WTC11 (cell line): ENCODE measurements at regions not wholly inside any gene's neighbourhood (a gene's known extent, or its start where the extent isn't known, plus 50 kb on each side); places are given as distances from the start of the nearest gene placed in this dataset.

Source experiments
- ATAC-seq: fragments of 200-7000 bp; cut with Tn5 transposase; 2 replicates; pipeline ENCODE4 v1.10.0; 2021; ENCODE audit warnings: mild to moderate bottlenecking, moderate library complexity
- CTCF ChIA-PET: fragments of 300-600 bp; sonication (Branson Sonifier 250); formaldehyde crosslinking; loops from one replicate; lab custom pipeline; 2021; ENCODE audit warnings: antibody characterized with exemption; lab: Charles Lee
- POLR2A ChIA-PET: fragments of 350-600 bp; sonication (Branson Sonifier 250); formaldehyde crosslinking; loops from one replicate; lab custom pipeline; 2021; ENCODE audit warnings: antibody characterized with exemption; lab: Charles Lee
- DNase-seq: peaks from one replicate; pipeline ENCODE4 v3.0.0; 2021; ENCODE audit warnings: low spot score
- H3K27ac Mint-ChIP-seq: 2 replicates; pipeline ENCODE4 v1.8.0; 2021; ENCODE audit warnings: mixed read lengths
- H3K27me3 Mint-ChIP-seq: 2 replicates; pipeline ENCODE4 v1.8.0; 2021; ENCODE audit warnings: low read depth, mild to moderate bottlenecking, moderate library complexity, mixed read lengths
- H3K36me3 Mint-ChIP-seq: 2 replicates; pipeline ENCODE4 v1.8.0; 2021; ENCODE audit warnings: mixed read lengths
- H3K4me1 Mint-ChIP-seq: 2 replicates; pipeline ENCODE4 v1.8.0; 2022; ENCODE audit warnings: mixed read lengths
- H3K4me3 Mint-ChIP-seq: 2 replicates; pipeline ENCODE4 v1.8.0; 2021; ENCODE audit warnings: mild to moderate bottlenecking, moderate library complexity, mixed read lengths
- H3K9me3 Mint-ChIP-seq: 2 replicates; pipeline ENCODE4 v1.8.0; 2021; ENCODE audit warnings: mixed read lengths
- ETV6 ChIP-seq: sonication (generic); formaldehyde crosslinking; IDR thresholded peaks from 2 replicates; pipeline ENCODE4 v1.8.1; 2022; ENCODE audit warnings: mild to moderate bottlenecking, missing genetic modification reagents
- FOXP1 ChIP-seq: sonication (generic); formaldehyde crosslinking; IDR thresholded peaks from 2 replicates; pipeline ENCODE4 v1.8.0; 2022; ENCODE audit warnings: missing genetic modification reagents, mild to moderate bottlenecking, moderate library complexity, borderline replicate concordance
- JUN ChIP-seq: sonication (generic); formaldehyde crosslinking; IDR thresholded peaks from 2 replicates; pipeline ENCODE4 v1.8.0; 2023; ENCODE audit warnings: mild to moderate bottlenecking, missing genetic modification reagents
- KAT7 ChIP-seq: sonication (generic); formaldehyde crosslinking; IDR thresholded peaks from 2 replicates; pipeline ENCODE4 v1.8.1; 2023; ENCODE audit warnings: missing genetic modification reagents, mild to moderate bottlenecking, borderline replicate concordance
- MXD4 ChIP-seq: fragments of 250-450 bp; sonication (Bioruptor Pico); IDR thresholded peaks from 2 replicates; pipeline ENCODE4 v1.8.0; 2021; ENCODE audit warnings: mild to moderate bottlenecking, moderate library complexity, borderline replicate concordance
- NFATC4 ChIP-seq: fragments of 250-450 bp; sonication (Bioruptor Pico); IDR thresholded peaks from 2 replicates; pipeline ENCODE4 v1.9.0; 2021; ENCODE audit warnings: mild to moderate bottlenecking
- NFYB ChIP-seq: sonication (generic); formaldehyde crosslinking; conservative IDR thresholded peaks from 2 replicates; pipeline ENCODE4 v1.8.0; 2022; ENCODE audit warnings: low read depth, missing genetic modification reagents
- NR2C2 ChIP-seq: sonication (generic); formaldehyde crosslinking; IDR thresholded peaks from 2 replicates; pipeline ENCODE4 v1.8.0; 2022; ENCODE audit warnings: mild to moderate bottlenecking, missing genetic modification reagents
- OVOL2 ChIP-seq: fragments of 250-450 bp; sonication (Bioruptor Pico); IDR thresholded peaks from 2 replicates; pipeline ENCODE4 v1.9.0; 2021; ENCODE audit warnings: mild to moderate bottlenecking, borderline replicate concordance
- RORB ChIP-seq: fragments of 250-450 bp; sonication (Bioruptor Pico); IDR thresholded peaks from 2 replicates; pipeline ENCODE4 v1.9.0; 2021; ENCODE audit warnings: mild to moderate bottlenecking
- ZBTB21 ChIP-seq: sonication (generic); formaldehyde crosslinking; IDR thresholded peaks from 2 replicates; pipeline ENCODE4 v1.8.1; 2023; ENCODE audit warnings: mild to moderate bottlenecking, missing genetic modification reagents, borderline replicate concordance
- ZNF317 ChIP-seq: sonication (generic); formaldehyde crosslinking; IDR thresholded peaks from 2 replicates; pipeline ENCODE4 v1.8.1; 2023; ENCODE audit warnings: low read depth, mild to moderate bottlenecking, moderate library complexity, missing genetic modification reagents, borderline replicate concordance
- ZNF396 ChIP-seq: fragments of 250-450 bp; sonication (Bioruptor Pico); IDR thresholded peaks from 2 replicates; pipeline ENCODE4 v1.8.0; 2021; ENCODE audit warnings: mild to moderate bottlenecking, moderate library complexity, borderline replicate concordance
- ZNF416 ChIP-seq: fragments of 250-450 bp; sonication (Bioruptor Pico); IDR thresholded peaks from 2 replicates; pipeline ENCODE4 v1.9.0; 2021; ENCODE audit warnings: mild to moderate bottlenecking, inconsistent platforms
- ZNF423 ChIP-seq: fragments of 250-450 bp; sonication (Bioruptor Pico); IDR thresholded peaks from 2 replicates; pipeline ENCODE4 v2.1.2; 2022; ENCODE audit warnings: mild to moderate bottlenecking, moderate library complexity
- ZNF671 ChIP-seq: fragments of 250-450 bp; sonication (Bioruptor Pico); IDR thresholded peaks from 2 replicates; pipeline ENCODE4 v1.8.0; 2021; ENCODE audit warnings: mild to moderate bottlenecking
- TF ChIP-seq, protein P1 (sequence below): sonication (generic); formaldehyde crosslinking; IDR thresholded peaks from 2 replicates; pipeline ENCODE4 v1.8.1; 2022; ENCODE audit warnings: low read depth, mild to moderate bottlenecking, moderate library complexity, missing genetic modification reagents, borderline replicate concordance
- TF ChIP-seq, protein P2 (sequence below): sonication (generic); formaldehyde crosslinking; IDR thresholded peaks from 2 replicates; pipeline ENCODE4 v1.8.1; 2023; ENCODE audit warnings: mild to moderate bottlenecking, moderate library complexity, missing genetic modification reagents
- TF ChIP-seq, protein P3 (sequence below): sonication (generic); formaldehyde crosslinking; conservative IDR thresholded peaks from 2 replicates; pipeline ENCODE4 v1.8.1; 2022; ENCODE audit warnings: mild to moderate bottlenecking, missing genetic modification reagents
- TF ChIP-seq, protein P4 (sequence below): sonication (generic); formaldehyde crosslinking; IDR thresholded peaks from 2 replicates; pipeline ENCODE4 v1.8.0; 2023; ENCODE audit warnings: mild to moderate bottlenecking, missing genetic modification reagents
- TF ChIP-seq, protein P5 (sequence below): sonication (generic); formaldehyde crosslinking; IDR thresholded peaks from 2 replicates; pipeline ENCODE4 v1.8.0; 2022; ENCODE audit warnings: missing genetic modification reagents
- TF ChIP-seq, protein P6 (sequence below): sonication (generic); formaldehyde crosslinking; IDR thresholded peaks from 2 replicates; pipeline ENCODE4 v1.8.0; 2022; ENCODE audit warnings: mild to moderate bottlenecking, missing genetic modification reagents

DNA sequence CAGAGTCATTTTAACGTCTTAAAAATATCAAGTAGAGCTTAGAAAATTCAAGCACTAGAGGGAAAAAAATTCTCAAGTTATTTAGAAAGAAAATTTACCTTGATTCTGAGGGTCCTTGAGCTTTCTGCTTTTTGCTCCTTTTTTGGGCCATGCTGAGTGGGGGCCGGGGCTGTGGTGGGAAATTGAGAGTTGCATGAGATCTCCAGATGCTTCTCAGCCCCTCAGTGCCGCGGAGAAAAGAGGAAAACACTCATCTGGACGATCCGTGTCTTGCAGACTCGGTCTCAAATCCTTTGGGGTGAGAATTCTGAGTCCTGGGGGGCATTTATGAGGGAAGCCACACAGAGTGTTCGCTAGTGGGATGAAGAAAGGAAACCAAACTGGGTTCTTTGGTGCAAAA is 700.8 kb downstream of the TBC1D22A start (continued):
- TF ChIP-seq FOXP1 (CRISPR knock-in tag): no peak
- TF ChIP-seq ZNF317 (CRISPR knock-in tag): no peak
- no peak for TF ChIP-seq ZNF423
- TF ChIP-seq, protein P1, sequence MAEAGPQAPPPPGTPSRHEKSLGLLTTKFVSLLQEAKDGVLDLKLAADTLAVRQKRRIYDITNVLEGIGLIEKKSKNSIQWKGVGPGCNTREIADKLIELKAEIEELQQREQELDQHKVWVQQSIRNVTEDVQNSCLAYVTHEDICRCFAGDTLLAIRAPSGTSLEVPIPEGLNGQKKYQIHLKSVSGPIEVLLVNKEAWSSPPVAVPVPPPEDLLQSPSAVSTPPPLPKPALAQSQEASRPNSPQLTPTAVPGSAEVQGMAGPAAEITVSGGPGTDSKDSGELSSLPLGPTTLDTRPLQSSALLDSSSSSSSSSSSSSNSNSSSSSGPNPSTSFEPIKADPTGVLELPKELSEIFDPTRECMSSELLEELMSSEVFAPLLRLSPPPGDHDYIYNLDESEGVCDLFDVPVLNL: no peak
- TF ChIP-seq NFATC4 (CRISPR knock-in tag): no peak
- TF ChIP-seq, protein P2, sequence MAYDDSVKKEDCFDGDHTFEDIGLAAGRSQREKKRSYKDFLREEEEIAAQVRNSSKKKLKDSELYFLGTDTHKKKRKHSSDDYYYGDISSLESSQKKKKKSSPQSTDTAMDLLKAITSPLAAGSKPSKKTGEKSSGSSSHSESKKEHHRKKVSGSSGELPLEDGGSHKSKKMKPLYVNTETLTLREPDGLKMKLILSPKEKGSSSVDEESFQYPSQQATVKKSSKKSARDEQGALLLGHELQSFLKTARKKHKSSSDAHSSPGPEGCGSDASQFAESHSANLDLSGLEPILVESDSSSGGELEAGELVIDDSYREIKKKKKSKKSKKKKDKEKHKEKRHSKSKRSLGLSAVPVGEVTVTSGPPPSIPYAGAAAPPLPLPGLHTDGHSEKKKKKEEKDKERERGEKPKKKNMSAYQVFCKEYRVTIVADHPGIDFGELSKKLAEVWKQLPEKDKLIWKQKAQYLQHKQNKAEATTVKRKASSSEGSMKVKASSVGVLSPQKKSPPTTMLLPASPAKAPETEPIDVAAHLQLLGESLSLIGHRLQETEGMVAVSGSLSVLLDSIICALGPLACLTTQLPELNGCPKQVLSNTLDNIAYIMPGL (CRISPR knock-in tag): no peak
- TF ChIP-seq, protein P3, sequence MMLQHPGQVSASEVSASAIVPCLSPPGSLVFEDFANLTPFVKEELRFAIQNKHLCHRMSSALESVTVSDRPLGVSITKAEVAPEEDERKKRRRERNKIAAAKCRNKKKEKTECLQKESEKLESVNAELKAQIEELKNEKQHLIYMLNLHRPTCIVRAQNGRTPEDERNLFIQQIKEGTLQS: no peak
- TF ChIP-seq RORB: no peak
- no peak for TF ChIP-seq ZBTB21 (CRISPR knock-in tag)
- no peak for TF ChIP-seq ETV6 (CRISPR knock-in tag)
- TF ChIP-seq, protein P4, sequence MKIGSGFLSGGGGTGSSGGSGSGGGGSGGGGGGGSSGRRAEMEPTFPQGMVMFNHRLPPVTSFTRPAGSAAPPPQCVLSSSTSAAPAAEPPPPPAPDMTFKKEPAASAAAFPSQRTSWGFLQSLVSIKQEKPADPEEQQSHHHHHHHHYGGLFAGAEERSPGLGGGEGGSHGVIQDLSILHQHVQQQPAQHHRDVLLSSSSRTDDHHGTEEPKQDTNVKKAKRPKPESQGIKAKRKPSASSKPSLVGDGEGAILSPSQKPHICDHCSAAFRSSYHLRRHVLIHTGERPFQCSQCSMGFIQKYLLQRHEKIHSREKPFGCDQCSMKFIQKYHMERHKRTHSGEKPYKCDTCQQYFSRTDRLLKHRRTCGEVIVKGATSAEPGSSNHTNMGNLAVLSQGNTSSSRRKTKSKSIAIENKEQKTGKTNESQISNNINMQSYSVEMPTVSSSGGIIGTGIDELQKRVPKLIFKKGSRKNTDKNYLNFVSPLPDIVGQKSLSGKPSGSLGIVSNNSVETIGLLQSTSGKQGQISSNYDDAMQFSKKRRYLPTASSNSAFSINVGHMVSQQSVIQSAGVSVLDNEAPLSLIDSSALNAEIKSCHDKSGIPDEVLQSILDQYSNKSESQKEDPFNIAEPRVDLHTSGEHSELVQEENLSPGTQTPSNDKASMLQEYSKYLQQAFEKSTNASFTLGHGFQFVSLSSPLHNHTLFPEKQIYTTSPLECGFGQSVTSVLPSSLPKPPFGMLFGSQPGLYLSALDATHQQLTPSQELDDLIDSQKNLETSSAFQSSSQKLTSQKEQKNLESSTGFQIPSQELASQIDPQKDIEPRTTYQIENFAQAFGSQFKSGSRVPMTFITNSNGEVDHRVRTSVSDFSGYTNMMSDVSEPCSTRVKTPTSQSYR (CRISPR knock-in tag): no peak
- TF ChIP-seq NR2C2 (CRISPR knock-in tag): no peak

DNA sequence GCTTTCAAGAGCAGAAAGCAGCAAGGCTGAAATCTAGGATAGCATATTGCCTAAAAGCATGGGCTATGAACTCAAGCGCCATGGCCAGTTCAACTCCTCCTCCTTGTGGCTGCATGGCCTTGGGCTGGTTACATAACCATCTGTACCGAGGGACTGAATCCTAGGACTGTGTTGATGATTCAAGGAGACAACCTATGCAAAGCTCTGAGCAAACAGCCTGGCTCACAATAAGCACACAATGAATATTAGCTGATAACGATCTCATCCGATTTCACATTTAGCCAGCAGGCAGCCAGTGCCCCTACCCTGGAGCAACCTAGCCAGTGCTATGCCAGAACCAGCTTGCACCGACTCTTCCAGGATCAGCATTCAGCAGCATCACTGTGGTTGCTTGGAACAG is 698.4 kb downstream of the TBC1D22A start:
- H3K36me3 Mint-ChIP-seq: peaks cover 9% of the 10 kb centered on the region

DNA sequence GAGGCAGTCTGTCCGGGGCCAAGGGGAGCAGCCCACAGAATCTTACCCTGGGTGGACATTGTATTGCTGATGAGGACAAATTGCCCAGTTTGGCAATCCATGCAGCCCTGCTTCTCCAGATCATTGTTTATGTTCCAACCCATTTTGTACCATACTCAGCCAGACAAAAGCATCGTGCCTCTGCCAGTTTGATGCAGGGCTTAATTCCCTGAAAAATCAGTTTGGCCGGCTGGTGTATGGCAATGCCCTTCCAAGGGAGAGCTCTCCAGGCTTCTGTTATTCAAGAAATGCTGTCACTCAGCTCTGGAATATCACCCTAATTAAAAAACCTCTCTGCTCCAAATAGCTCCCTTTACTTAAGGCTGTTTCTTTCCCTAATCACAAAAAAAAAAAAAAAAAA is 697.7 kb downstream of the TBC1D22A start:
- Mint-ChIP-seq H3K9me3 (peaks cover 44% of the 10 kb centered on the region), H3K4me1 (no peaks in the 10 kb centered on the region), H3K4me3 (no peak overlapping the region), H3K36me3 (peaks cover 14% of the 10 kb centered on the region), H3K27me3 (peaks cover 8% of the 10 kb centered on the region), H3K27ac (no peak overlapping the region)
- ATAC-seq (no peak), DNase-seq (no peak)
- ChIA-PET POLR2A (interaction anchor here (0.6 kb wide), 1 partner anchor 1999 kb away, joined by 3 read pairs; no protein-coding TSS in a partner anchor), CTCF (interaction anchor here (2.1 kb wide), 1 partner anchor 30 kb away, joined by 7 read pairs; no protein-coding TSS in a partner anchor)
- TF ChIP-seq, protein P5, sequence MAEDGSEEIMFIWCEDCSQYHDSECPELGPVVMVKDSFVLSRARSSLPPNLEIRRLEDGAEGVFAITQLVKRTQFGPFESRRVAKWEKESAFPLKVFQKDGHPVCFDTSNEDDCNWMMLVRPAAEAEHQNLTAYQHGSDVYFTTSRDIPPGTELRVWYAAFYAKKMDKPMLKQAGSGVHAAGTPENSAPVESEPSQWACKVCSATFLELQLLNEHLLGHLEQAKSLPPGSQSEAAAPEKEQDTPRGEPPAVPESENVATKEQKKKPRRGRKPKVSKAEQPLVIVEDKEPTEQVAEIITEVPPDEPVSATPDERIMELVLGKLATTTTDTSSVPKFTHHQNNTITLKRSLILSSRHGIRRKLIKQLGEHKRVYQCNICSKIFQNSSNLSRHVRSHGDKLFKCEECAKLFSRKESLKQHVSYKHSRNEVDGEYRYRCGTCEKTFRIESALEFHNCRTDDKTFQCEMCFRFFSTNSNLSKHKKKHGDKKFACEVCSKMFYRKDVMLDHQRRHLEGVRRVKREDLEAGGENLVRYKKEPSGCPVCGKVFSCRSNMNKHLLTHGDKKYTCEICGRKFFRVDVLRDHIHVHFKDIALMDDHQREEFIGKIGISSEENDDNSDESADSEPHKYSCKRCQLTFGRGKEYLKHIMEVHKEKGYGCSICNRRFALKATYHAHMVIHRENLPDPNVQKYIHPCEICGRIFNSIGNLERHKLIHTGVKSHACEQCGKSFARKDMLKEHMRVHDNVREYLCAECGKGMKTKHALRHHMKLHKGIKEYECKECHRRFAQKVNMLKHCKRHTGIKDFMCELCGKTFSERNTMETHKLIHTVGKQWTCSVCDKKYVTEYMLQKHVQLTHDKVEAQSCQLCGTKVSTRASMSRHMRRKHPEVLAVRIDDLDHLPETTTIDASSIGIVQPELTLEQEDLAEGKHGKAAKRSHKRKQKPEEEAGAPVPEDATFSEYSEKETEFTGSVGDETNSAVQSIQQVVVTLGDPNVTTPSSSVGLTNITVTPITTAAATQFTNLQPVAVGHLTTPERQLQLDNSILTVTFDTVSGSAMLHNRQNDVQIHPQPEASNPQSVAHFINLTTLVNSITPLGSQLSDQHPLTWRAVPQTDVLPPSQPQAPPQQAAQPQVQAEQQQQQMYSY: no peak
- TF ChIP-seq MXD4 (no peak), KAT7 (no peak), JUN (no peak), ZNF416 (CRISPR knock-in tag) (no peak), OVOL2 (CRISPR knock-in tag) (no peak), NFYB (CRISPR knock-in tag) (no peak), ZNF396 (CRISPR knock-in tag) (no peak), FOXP1 (CRISPR knock-in tag) (no peak), ZNF671 (CRISPR knock-in tag) (no peak)

More for the DNA sequence above, 698.4 kb downstream of the TBC1D22A start:
- DNase-seq: no peak
- Mint-ChIP-seq H3K27me3 (peaks cover 8% of the 10 kb centered on the region), H3K4me3 (no peak overlapping the region), H3K9me3 (peaks cover 43% of the 10 kb centered on the region), H3K27ac (no peak overlapping the region), H3K4me1 (no peaks in the 10 kb centered on the region)
- CTCF ChIA-PET: interaction anchor here (2.1 kb wide), 1 partner anchor 30 kb away, joined by 7 read pairs; no protein-coding TSS in a partner anchor
- no peak for ATAC-seq
- POLR2A ChIA-PET: interaction anchor here (0.6 kb wide), 1 partner anchor 2000 kb away, joined by 3 read pairs; no protein-coding TSS in a partner anchor
- TF ChIP-seq, protein P6, sequence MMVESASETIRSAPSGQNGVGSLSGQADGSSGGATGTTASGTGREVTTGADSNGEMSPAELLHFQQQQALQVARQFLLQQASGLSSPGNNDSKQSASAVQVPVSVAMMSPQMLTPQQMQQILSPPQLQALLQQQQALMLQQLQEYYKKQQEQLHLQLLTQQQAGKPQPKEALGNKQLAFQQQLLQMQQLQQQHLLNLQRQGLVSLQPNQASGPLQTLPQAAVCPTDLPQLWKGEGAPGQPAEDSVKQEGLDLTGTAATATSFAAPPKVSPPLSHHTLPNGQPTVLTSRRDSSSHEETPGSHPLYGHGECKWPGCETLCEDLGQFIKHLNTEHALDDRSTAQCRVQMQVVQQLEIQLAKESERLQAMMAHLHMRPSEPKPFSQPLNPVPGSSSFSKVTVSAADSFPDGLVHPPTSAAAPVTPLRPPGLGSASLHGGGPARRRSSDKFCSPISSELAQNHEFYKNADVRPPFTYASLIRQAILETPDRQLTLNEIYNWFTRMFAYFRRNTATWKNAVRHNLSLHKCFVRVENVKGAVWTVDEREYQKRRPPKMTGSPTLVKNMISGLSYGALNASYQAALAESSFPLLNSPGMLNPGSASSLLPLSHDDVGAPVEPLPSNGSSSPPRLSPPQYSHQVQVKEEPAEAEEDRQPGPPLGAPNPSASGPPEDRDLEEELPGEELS (CRISPR knock-in tag): no peak
